H9 (cell line): ENCODE measurements at regions not wholly inside any gene's neighbourhood (a gene's known extent, or its start where the extent isn't known, plus 50 kb on each side); places are given as distances from the start of the nearest gene placed in this dataset.

Experiments used
- DNase-seq: peaks from one replicate; pipeline ENCODE4 v3.0.0-alpha.2; 2017
- H2AFZ ChIP-seq: one replicate; pipeline ENCODE4 v1.6.1; 2013; ENCODE audit warnings: mild to moderate bottlenecking, low read length, control low read depth, moderate library complexity
- H2AK5ac ChIP-seq: 2 replicates; pipeline ENCODE4 v1.6.1; 2013; ENCODE audit warnings: low read length, control low read depth, mixed read lengths; ENCODE audit not compliant: insufficient read length
- H2BK120ac ChIP-seq: one replicate; pipeline ENCODE4 v1.6.1; 2013; ENCODE audit warnings: low read depth, mild to moderate bottlenecking, low read length, control low read depth, inconsistent platforms; ENCODE audit not compliant: poor library complexity, severe bottlenecking
- H2BK12ac ChIP-seq: 2 replicates; pipeline ENCODE4 v1.6.1; 2013; ENCODE audit warnings: low read length, control low read depth, mixed read lengths, low read depth; ENCODE audit not compliant: insufficient read length
- H2BK15ac ChIP-seq: 2 replicates; pipeline ENCODE4 v1.6.1; 2013; ENCODE audit warnings: low read depth, low read length, control low read depth
- H2BK20ac ChIP-seq: one replicate; pipeline ENCODE4 v1.6.1; 2013; ENCODE audit warnings: low read depth, mild to moderate bottlenecking, low read length, control low read depth, inconsistent platforms; ENCODE audit not compliant: poor library complexity, severe bottlenecking
- H2BK5ac ChIP-seq: 2 replicates; pipeline ENCODE4 v1.6.1; 2013; ENCODE audit warnings: low read length, control low read depth, mixed read lengths; ENCODE audit not compliant: insufficient read length
- H3K14ac ChIP-seq: 2 replicates; pipeline ENCODE4 v1.6.1; 2013; ENCODE audit warnings: low read length, control low read depth; ENCODE audit not compliant: insufficient read depth
- H3K18ac ChIP-seq: 2 replicates; pipeline ENCODE4 v1.6.1; 2013; ENCODE audit warnings: low read depth, mild to moderate bottlenecking, mixed read lengths, low read length, control low read depth; ENCODE audit not compliant: insufficient read length
- H3K23ac ChIP-seq: 2 replicates; pipeline ENCODE4 v1.6.1; 2013; ENCODE audit warnings: low read length, control low read depth, mixed read lengths, low read depth; ENCODE audit not compliant: insufficient read length
- H3K23me2 ChIP-seq: 2 replicates; pipeline ENCODE4 v1.6.1; 2013; ENCODE audit warnings: low read depth, mild to moderate bottlenecking, mixed read lengths, low read length, control low read depth; ENCODE audit not compliant: insufficient read length, poor library complexity, severe bottlenecking
- H3K27ac ChIP-seq: 2 replicates; pipeline ENCODE4 v1.5.1; 2013; ENCODE audit warnings: low read length, control low read depth, mixed read lengths, low read depth; ENCODE audit not compliant: insufficient read length
- H3K27me3 ChIP-seq: 2 replicates; pipeline ENCODE4 v1.6.1; 2013; ENCODE audit warnings: low read length, control low read depth, inconsistent platforms; ENCODE audit not compliant: insufficient read depth
- H3K4ac ChIP-seq: 2 replicates; pipeline ENCODE4 v1.6.1; 2013; ENCODE audit warnings: low read depth, mild to moderate bottlenecking, control low read depth, inconsistent platforms, low read length, moderate library complexity
- H3K4me1 ChIP-seq: 2 replicates; pipeline ENCODE4 v1.6.1; 2013; ENCODE audit warnings: low read length, control low read depth, inconsistent platforms; ENCODE audit not compliant: insufficient read depth
- H3K4me2 ChIP-seq: 2 replicates; pipeline ENCODE4 v1.6.1; 2013; ENCODE audit warnings: low read length, control low read depth, mixed read lengths; ENCODE audit not compliant: insufficient read length, insufficient read depth
- H3K56ac ChIP-seq: 2 replicates; pipeline ENCODE4 v1.6.1; 2013; ENCODE audit warnings: low read depth, mild to moderate bottlenecking, mixed read lengths, low read length, control low read depth; ENCODE audit not compliant: insufficient read length
- H3K79me1 ChIP-seq: 2 replicates; pipeline ENCODE4 v1.6.1; 2013; ENCODE audit warnings: low read depth, mild to moderate bottlenecking, moderate library complexity, low read length, control low read depth, inconsistent platforms; ENCODE audit not compliant: insufficient read depth, poor library complexity, severe bottlenecking
- H3K79me2 ChIP-seq: 2 replicates; pipeline ENCODE4 v1.6.1; 2013; ENCODE audit warnings: low read length, control low read depth, inconsistent platforms; ENCODE audit not compliant: insufficient read depth
- H3K9ac ChIP-seq: 2 replicates; pipeline ENCODE4 v1.6.1; 2013; ENCODE audit warnings: low read length, control low read depth, mixed read lengths; ENCODE audit not compliant: insufficient read length; ENCODE audit errors: extremely low read depth
- H3K9me3 ChIP-seq: one replicate; pipeline ENCODE4 v1.6.1; 2013; ENCODE audit warnings: low read depth, low read length, inconsistent platforms; ENCODE audit not compliant: control insufficient read depth
- H3T11ph ChIP-seq: one replicate; pipeline ENCODE4 v1.6.1; 2013; ENCODE audit warnings: mild to moderate bottlenecking, low read length, control low read depth, inconsistent platforms
- H4K20me1 ChIP-seq: one replicate; pipeline ENCODE4 v1.6.1; 2013; ENCODE audit not compliant: control insufficient read depth, insufficient read length, insufficient read depth
- H4K5ac ChIP-seq: 2 replicates; pipeline ENCODE4 v1.6.1; 2013; ENCODE audit warnings: low read depth, mild to moderate bottlenecking, mixed read lengths, low read length, control low read depth; ENCODE audit not compliant: insufficient read length
- H4K8ac ChIP-seq: replicated peaks from 2 replicates; pipeline ENCODE4 v1.6.1; 2013; ENCODE audit warnings: low read length, control low read depth, mixed read lengths, low read depth; ENCODE audit not compliant: insufficient read length
- H4K91ac ChIP-seq: 2 replicates; pipeline ENCODE4 v1.6.1; 2013; ENCODE audit warnings: low read depth, mild to moderate bottlenecking, moderate library complexity, mixed read lengths, low read length, control low read depth; ENCODE audit not compliant: insufficient read length
- H3K27ac Mint-ChIP-seq, 3 experiments: 2 replicates in 2 of 3; 3 replicates in 1 of 3; pipeline ENCODE4 v1.8.0; 2020 to 2021; ENCODE audit warnings: mixed read lengths in 3 of 3, mild to moderate bottlenecking in 1 of 3, moderate library complexity in 1 of 3
- H3K27me3 Mint-ChIP-seq: 2 replicates; pipeline ENCODE4 v1.8.0; 2021; ENCODE audit warnings: low read depth, mild to moderate bottlenecking, moderate library complexity, mixed read lengths
- H3K36me3 Mint-ChIP-seq, 3 experiments: 2 replicates in 2 of 3; 3 replicates in 1 of 3; pipeline ENCODE4 v1.8.0; 2020 to 2021; ENCODE audit warnings: low read depth in 3 of 3, mixed read lengths in 3 of 3; ENCODE audit not compliant: insufficient read depth in 1 of 3
- H3K4me1 Mint-ChIP-seq, 2 experiments: 2 replicates each; pipeline ENCODE4 v1.8.0; 2020; ENCODE audit warnings: mixed read lengths in 2 of 2
- H3K4me3 Mint-ChIP-seq, 2 experiments: 2 replicates in 1 of 2; 3 replicates in 1 of 2; pipeline ENCODE4 v1.8.0; 2020 to 2021; ENCODE audit warnings: mild to moderate bottlenecking in 2 of 2, mixed read lengths in 2 of 2, moderate library complexity in 1 of 2
- H3K9me3 Mint-ChIP-seq, 2 experiments: 2 replicates in 1 of 2; 3 replicates in 1 of 2; pipeline ENCODE4 v1.8.0; 2020; ENCODE audit warnings: mild to moderate bottlenecking in 2 of 2, mixed read lengths in 2 of 2, moderate library complexity in 1 of 2
- CTCF ChIP-seq: fragments of 200-600 bp; sonication (generic); conservative IDR thresholded peaks from 3 replicates; pipeline ENCODE4 v1.8.0; 2021; ENCODE audit warnings: antibody characterized with exemption, mild to moderate bottlenecking
- WGBS: extraction: QIAGEN DNeasy Blood & Tissue Kit; methylation state at CpG from one replicate; pipeline ENCODE4 v1.1.7; 2013; ENCODE audit warnings: missing lambda C conversion rate, low lambda C conversion rate, mixed read lengths; ENCODE audit not compliant: insufficient read length; ENCODE audit errors: extremely low coverage; 5-methylcytosine and 5-hydroxymethylcytosine counted together

GRCh38 chr10:63799521-63800300, 278.5 kb downstream of the REEP3 start:
- Histone ChIP-seq H2BK20ac (no peak overlapping the region), H3K9ac (no peak overlapping the region), H3K56ac (no peak overlapping the region), H3T11ph (no peak overlapping the region), H2BK120ac (no peak overlapping the region), H3K14ac (no peak overlapping the region), H4K5ac (no peak overlapping the region), H2BK15ac (no peak overlapping the region), H3K18ac (no peak overlapping the region), H3K79me1 (no peaks in the 10 kb centered on the region), H3K4me2 (no peak overlapping the region), H3K4ac (no peak overlapping the region), H4K91ac (no peak overlapping the region), H2BK12ac (no peak overlapping the region), H2BK5ac (no peak overlapping the region), H2AFZ (no peak overlapping the region), H4K20me1 (no peaks in the 10 kb centered on the region), H2AK5ac (no peak overlapping the region), H3K23ac (no peak overlapping the region), H3K23me2 (no peaks in the 10 kb centered on the region), H4K8ac (no peak overlapping the region), H3K27me3 (no peaks in the 10 kb centered on the region), H3K27ac (no peak overlapping the region), H3K79me2 (no peaks in the 10 kb centered on the region), H3K9me3 (no peaks in the 10 kb centered on the region), H3K4me1 (peaks cover 7% of the 10 kb centered on the region; the same call in 1 of the 2 replicates)
- Mint-ChIP-seq H3K27ac (no peak overlapping the region), H3K9me3 (no peaks in the 10 kb centered on the region), H3K4me3 (no peak overlapping the region), H3K27me3 (no peaks in the 10 kb centered on the region), H3K4me1 (peaks cover 14 to 17% of the 10 kb centered on the region in 2 experiments), H3K36me3 (no peaks in the 10 kb centered on the region; a peak in 1 of 7 replicates)
- DNase-seq = no peak
- no CpG with 5 or more reads among the region's 8 CpGs for WGBS
- no peak for TF ChIP-seq CTCF
